Esophagus squamous epithelium (tissue), 5 donors: ENCODE measurements at regions not wholly inside any gene's neighbourhood (a gene's known extent, or its start where the extent isn't known, plus 50 kb on each side); places are given as distances from the start of the nearest gene placed in this dataset.

Source experiments
- DNase-seq: peaks from one replicate; lab custom pipeline; 2025; lab: John Stamatoyannopoulos, UW
- H3K27ac ChIP-seq, 4 donors: fragments of 200-600 bp; sonication (generic); one replicate each; pipeline ENCODE4 v1.5.1; 2016 to 2019; ENCODE audit warnings: mild to moderate bottlenecking in 1 of 4
- H3K27me3 ChIP-seq, 4 donors: fragments of 200-600 bp; sonication (generic); 1 replicate in 3 of 4; 2 replicates in 1 of 4; pipeline versions ENCODE4 v1.5.1 to v1.6.0; 2017 to 2021; ENCODE audit warnings: antibody characterized with exemption in 1 of 4
- H3K36me3 ChIP-seq, 3 donors: fragments of 200-600 bp; sonication (generic); one replicate each; pipeline ENCODE4 v1.5.1; 2016 to 2019
- H3K4me1 ChIP-seq, 3 donors: fragments of 200-600 bp; sonication (generic); one replicate each; pipeline ENCODE4 v1.5.1; 2017 to 2019
- H3K4me3 ChIP-seq, 4 donors: fragments of 200-600 bp; sonication (generic); 1 replicate in 3 of 4; 2 replicates in 1 of 4; pipeline ENCODE4 v1.5.1; 2016 to 2019; ENCODE audit warnings: mild to moderate bottlenecking in 2 of 4, moderate library complexity in 1 of 4
- H3K9me3 ChIP-seq, 3 donors: fragments of 200-600 bp; sonication (generic); one replicate each; pipeline ENCODE4 v1.5.1; 2016 to 2019
- CTCF ChIP-seq, 6 experiments: fragments of 450-650 bp in 4 of 6; fragments of 200-600 bp in 2 of 6; sonication (generic) in 2 of 6; IDR thresholded peaks; one replicate each; pipeline ENCODE4 v1.5.1; 2016 to 2019; ENCODE audit warnings: antibody characterized with exemption in 6 of 6, mild to moderate bottlenecking in 4 of 6, moderate library complexity in 4 of 6
- POLR2A ChIP-seq, 4 donors: fragments of 450-650 bp; IDR thresholded peaks; one replicate each; pipeline ENCODE4 v1.6.1; 2017; ENCODE audit warnings: antibody characterized with exemption in 4 of 4, mild to moderate bottlenecking in 4 of 4, moderate library complexity in 3 of 4
- WGBS, 2 donors: methylation state at CpG; one replicate each; pipeline ENCODE4 v1.1.5; 2018; 5-methylcytosine and 5-hydroxymethylcytosine counted together
- intact Hi-C: fragments of 100-400 bp; cut with DNase I; formaldehyde crosslinking; loops from one replicate; pipeline ENCODE4 v1.15.0; 2022
- donor health status: DM: yes; HTN: yes; CAD: no.

DNA sequence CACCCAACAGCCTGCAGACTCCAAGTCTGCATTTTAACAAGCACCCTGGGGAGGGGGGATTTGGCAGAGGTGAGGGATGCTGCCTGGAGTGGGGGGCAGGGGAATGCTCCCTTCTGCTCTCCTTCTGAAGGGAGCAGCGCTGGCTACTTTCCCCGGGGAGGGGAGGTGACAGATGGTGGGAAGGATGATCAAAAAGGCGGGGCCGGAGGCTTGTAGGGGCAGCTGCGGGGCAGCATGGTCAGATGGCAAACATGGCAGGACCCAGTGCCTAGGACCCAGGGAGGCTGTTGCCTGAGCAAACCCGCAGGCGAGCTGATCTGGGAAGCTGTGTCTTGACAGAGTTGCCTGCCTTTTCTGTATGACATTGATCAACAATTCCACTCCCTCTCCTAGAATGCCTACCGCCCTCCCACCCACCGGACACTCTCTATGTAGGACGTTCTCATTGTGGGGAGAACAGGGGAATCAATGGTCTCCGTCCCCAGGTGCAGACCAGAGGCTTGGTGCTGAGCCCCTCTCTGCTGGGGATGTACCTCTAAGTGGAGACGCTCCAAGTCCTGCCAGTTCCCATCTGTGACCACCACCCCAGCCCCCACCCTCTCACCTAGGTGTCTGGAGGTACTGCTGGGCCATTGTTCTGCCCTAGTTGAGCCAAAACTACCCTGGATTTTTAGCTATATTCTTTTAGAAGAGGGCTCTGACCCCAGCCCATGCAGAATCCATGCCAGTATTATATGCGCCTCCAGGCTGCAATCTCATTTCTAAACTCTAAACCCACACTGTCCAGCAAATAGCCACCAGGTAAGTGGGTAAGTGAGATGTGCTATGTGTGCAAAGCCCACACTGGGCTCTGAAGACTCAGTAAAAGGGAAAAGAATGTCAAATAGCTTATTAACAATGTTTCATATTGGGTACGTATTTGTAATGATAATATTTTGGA, 89.7 kb upstream of the SEC11C start:
- no peak for DNase-seq

DNA sequence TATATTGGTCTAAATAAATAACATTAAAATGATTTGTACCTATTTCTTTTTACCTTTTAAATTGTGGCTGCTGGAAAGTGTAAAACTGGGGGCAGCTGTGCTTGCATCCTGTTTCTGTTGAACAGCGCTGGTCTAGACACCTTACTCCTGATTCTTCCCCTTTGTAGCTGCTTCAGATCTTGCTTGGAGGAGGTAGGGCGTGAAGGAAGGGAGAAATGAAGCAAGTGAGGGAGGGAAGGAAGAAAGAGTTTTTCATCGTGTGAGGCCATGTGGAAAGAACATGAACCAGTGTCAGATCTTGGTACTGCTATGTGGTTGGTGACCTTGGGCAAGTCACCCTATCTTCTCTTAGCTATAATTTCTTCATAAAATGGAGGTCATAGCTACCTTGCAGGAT, 89.0 kb upstream of the SEC11C start:
- intact Hi-C loops = no loop called here
- no peaks in the 10 kb centered on the region for H3K9me3 ChIP-seq
- WGBS, 2 donors = 79 to 91% methylated on average over 3 of the region's 3 CpGs
- H3K27ac ChIP-seq = no peak overlapping the region
- H3K4me3 ChIP-seq = no peak overlapping the region
- no peak for DNase-seq
- no peaks in the 10 kb centered on the region for H3K36me3 ChIP-seq
- H3K27me3 ChIP-seq = no peaks in the 10 kb centered on the region
- no peaks in the 10 kb centered on the region for H3K4me1 ChIP-seq
- TF ChIP-seq CTCF (IDR thresholded peaks at IDR 0.05) = no peak
- TF ChIP-seq POLR2A (IDR thresholded peaks at IDR 0.05) = no peak

More for the DNA sequence above, 89.7 kb upstream of the SEC11C start:
- TF ChIP-seq POLR2A (IDR thresholded peaks at IDR 0.05) (no peak), CTCF (IDR thresholded peaks at IDR 0.05) (no peak)
- 75 to 84% methylated on average over 3 to 6 of the region's 14 CpGs for WGBS, 2 donors
- intact Hi-C loops = no loop called here
- H3K9me3 ChIP-seq = no peaks in the 10 kb centered on the region
- H3K36me3 ChIP-seq = no peaks in the 10 kb centered on the region
- H3K27me3 ChIP-seq = no peaks in the 10 kb centered on the region
- no peak overlapping the region for H3K4me3 ChIP-seq
- no peaks in the 10 kb centered on the region for H3K4me1 ChIP-seq
- no peak overlapping the region for H3K27ac ChIP-seq

DNA sequence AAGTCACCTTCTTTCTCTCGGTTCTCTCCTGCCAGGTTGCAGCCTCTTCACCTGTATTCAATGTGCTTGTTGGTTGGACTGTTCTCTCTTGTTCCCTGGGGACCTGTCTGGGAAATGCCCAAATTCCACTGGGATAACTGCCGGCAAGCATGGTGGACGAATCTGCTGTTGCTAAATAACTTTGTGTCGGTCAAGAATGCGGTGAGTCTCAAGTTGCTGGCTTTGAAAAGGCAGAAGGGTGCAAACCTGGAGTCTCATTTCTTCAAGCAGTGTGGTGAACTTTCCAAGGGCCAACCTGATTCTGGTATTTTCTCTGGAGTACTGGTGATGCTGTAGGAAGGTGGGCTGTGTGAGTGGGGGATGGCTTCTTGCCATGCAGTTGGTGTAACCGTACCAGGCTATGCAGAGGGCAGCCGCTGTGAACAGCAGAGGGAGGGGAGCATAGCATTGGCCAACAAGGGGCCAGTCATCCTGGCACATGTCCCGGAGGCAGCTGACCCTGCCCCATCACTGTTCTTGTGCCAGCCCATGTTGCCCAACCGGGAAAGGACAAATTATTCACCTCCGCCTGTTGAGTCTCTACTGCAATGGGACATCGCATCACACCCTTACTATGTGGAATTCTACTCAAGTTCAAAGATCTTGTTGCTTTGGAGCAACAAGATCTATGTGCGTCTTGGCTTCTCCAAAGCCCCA, 88.1 kb upstream of the SEC11C start:
- Histone ChIP-seq H3K36me3 (no peaks in the 10 kb centered on the region), H3K27me3 (no peaks in the 10 kb centered on the region), H3K4me3 (no peak overlapping the region), H3K4me1 (no peaks in the 10 kb centered on the region), H3K9me3 (no peaks in the 10 kb centered on the region), H3K27ac (no peak overlapping the region)
- TF ChIP-seq CTCF (IDR thresholded peaks at IDR 0.05) = no peak
- TF ChIP-seq POLR2A (IDR thresholded peaks at IDR 0.05) = no peak
- no peak for DNase-seq
- intact Hi-C loops = no loop called here
- WGBS, 2 donors = 74 to 85% methylated on average over 9 of the region's 12 CpGs

- WGBS, 2 donors = 83 to 85% methylated on average over 6 of the region's 6 CpGs
- H3K4me3 ChIP-seq = no peak overlapping the region
- TF ChIP-seq POLR2A (IDR thresholded peaks at IDR 0.05) (no peak), CTCF (IDR thresholded peaks at IDR 0.05) (no peak)
- no peaks in the 10 kb centered on the region for H3K9me3 ChIP-seq
- H3K36me3 ChIP-seq = no peaks in the 10 kb centered on the region
- no peaks in the 10 kb centered on the region for H3K4me1 ChIP-seq
- H3K27ac ChIP-seq = no peak overlapping the region
- H3K27me3 ChIP-seq = no peaks in the 10 kb centered on the region
- intact Hi-C loops = no loop called here
- no peak for DNase-seq
Measured at GRCh38 chr18:59052965-59053820, 86.5 kb upstream of the SEC11C start.
